Duodenal mucosa (tissue), 2 donors: ENCODE measurements at regions not wholly inside any gene's neighbourhood (a gene's known extent, or its start where the extent isn't known, plus 50 kb on each side); places are given as distances from the start of the nearest gene placed in this dataset.

Experiments
- H3K27ac ChIP-seq: one replicate; pipeline ENCODE4 v1.7.0; 2013; ENCODE audit warnings: low read depth, low read length
- H3K27me3 ChIP-seq, 2 donors: one replicate each; pipeline ENCODE4 v1.7.0; 2013; ENCODE audit warnings: low read length in 2 of 2, control low read depth in 1 of 2; ENCODE audit not compliant: insufficient read depth in 2 of 2, control insufficient read depth in 1 of 2
- H3K36me3 ChIP-seq, 2 donors: one replicate each; pipeline ENCODE4 v1.7.0; 2013; ENCODE audit warnings: low read length in 2 of 2, control low read depth in 1 of 2; ENCODE audit not compliant: insufficient read depth in 2 of 2, control insufficient read depth in 1 of 2
- H3K4me1 ChIP-seq, 2 donors: one replicate each; pipeline ENCODE4 v1.7.0; 2013; ENCODE audit warnings: low read length in 2 of 2, control low read depth in 1 of 2; ENCODE audit not compliant: insufficient read depth in 2 of 2, control insufficient read depth in 1 of 2
- H3K4me3 ChIP-seq, 2 donors: one replicate each; pipeline ENCODE4 v1.7.0; 2013; ENCODE audit warnings: low read length in 2 of 2, low read depth in 1 of 2
- H3K9ac ChIP-seq, 2 donors: one replicate each; pipeline ENCODE4 v1.7.0; 2013; ENCODE audit warnings: low read length in 2 of 2, low read depth in 1 of 2
- H3K9me3 ChIP-seq, 2 donors: one replicate each; pipeline ENCODE4 v1.7.0; 2013; ENCODE audit warnings: low read length in 2 of 2, control low read depth in 1 of 2; ENCODE audit not compliant: control insufficient read depth in 1 of 2

- H3K4me3 ChIP-seq: no peak overlapping the region
- H3K9ac ChIP-seq: no peak overlapping the region
- no peaks in the 10 kb centered on the region for H3K9me3 ChIP-seq
- no peaks in the 10 kb centered on the region for H3K27me3 ChIP-seq
- no peaks in the 10 kb centered on the region for H3K36me3 ChIP-seq
- H3K27ac ChIP-seq: no peak overlapping the region
- no peaks in the 10 kb centered on the region for H3K4me1 ChIP-seq
Measured at GRCh38 chr2:7809640-7810039, 872.2 kb upstream of the ID2 start.

- Histone ChIP-seq H3K27me3 (peaks cover 0 to 3% of the 10 kb centered on the region in 2 donors), H3K36me3 (no peaks in the 10 kb centered on the region), H3K9ac (no peak overlapping the region), H3K4me1 (no peaks in the 10 kb centered on the region), H3K9me3 (no peaks in the 10 kb centered on the region), H3K4me3 (no peak overlapping the region), H3K27ac (no peak overlapping the region)
Measured at GRCh38 chr2:7811073-7811472, 870.8 kb upstream of the ID2 start.

- Histone ChIP-seq H3K36me3 (no peaks in the 10 kb centered on the region), H3K27ac (no peak overlapping the region), H3K4me1 (no peaks in the 10 kb centered on the region), H3K9ac (no peak overlapping the region), H3K27me3 (peaks cover 0 to 3% of the 10 kb centered on the region in 2 donors), H3K4me3 (no peak overlapping the region), H3K9me3 (no peaks in the 10 kb centered on the region)
Measured at GRCh38 chr2:7812231-7812995, 869.4 kb upstream of the ID2 start.

- H3K4me1 ChIP-seq: no peaks in the 10 kb centered on the region
- no peak overlapping the region for H3K4me3 ChIP-seq
- no peaks in the 10 kb centered on the region for H3K36me3 ChIP-seq
- H3K27ac ChIP-seq: no peak overlapping the region
- no peaks in the 10 kb centered on the region for H3K9me3 ChIP-seq
- no peak overlapping the region for H3K9ac ChIP-seq
- peaks cover 0 to 3% of the 10 kb centered on the region in 2 donors for H3K27me3 ChIP-seq
Measured at GRCh38 chr2:7813541-7814292, 868.1 kb upstream of the ID2 start.

- peaks cover 0 to 3% of the 10 kb centered on the region in 2 donors for H3K27me3 ChIP-seq
- H3K36me3 ChIP-seq: no peaks in the 10 kb centered on the region
- no peaks in the 10 kb centered on the region for H3K4me1 ChIP-seq
- no peak overlapping the region for H3K27ac ChIP-seq
- H3K9me3 ChIP-seq: no peaks in the 10 kb centered on the region
- H3K4me3 ChIP-seq: no peak overlapping the region
- H3K9ac ChIP-seq: no peak overlapping the region
Measured at GRCh38 chr2:7815726-7816125, 866.1 kb upstream of the ID2 start.

GRCh38 chr2:7816233-7816632 is 865.6 kb upstream of the ID2 start:
- Histone ChIP-seq H3K9me3 (no peaks in the 10 kb centered on the region), H3K9ac (no peak overlapping the region), H3K27ac (no peak overlapping the region), H3K4me3 (no peak overlapping the region), H3K27me3 (peaks cover 0 to 3% of the 10 kb centered on the region in 2 donors), H3K36me3 (no peaks in the 10 kb centered on the region), H3K4me1 (no peaks in the 10 kb centered on the region)

GRCh38 chr2:7816944-7817343 is 864.9 kb upstream of the ID2 start:
- H3K27ac ChIP-seq: no peak overlapping the region

GRCh38 chr2:7819316-7819715 is 862.5 kb upstream of the ID2 start:
- Histone ChIP-seq H3K27me3 (peaks cover 0 to 3% of the 10 kb centered on the region in 2 donors), H3K9ac (no peak overlapping the region), H3K9me3 (no peaks in the 10 kb centered on the region), H3K27ac (no peak overlapping the region), H3K4me3 (no peak overlapping the region), H3K4me1 (no peaks in the 10 kb centered on the region), H3K36me3 (no peaks in the 10 kb centered on the region)

More at GRCh38 chr2:7816944-7817343, 864.9 kb upstream of the ID2 start:
- Histone ChIP-seq H3K9me3 (no peaks in the 10 kb centered on the region), H3K4me3 (no peak overlapping the region), H3K27me3 (peaks cover 0 to 3% of the 10 kb centered on the region in 2 donors), H3K36me3 (no peaks in the 10 kb centered on the region), H3K4me1 (no peaks in the 10 kb centered on the region), H3K9ac (no peak overlapping the region)

- H3K27ac ChIP-seq: no peak overlapping the region
Measured at GRCh38 chr2:7819850-7820249, 862.0 kb upstream of the ID2 start.

GRCh38 chr2:7824211-7824610 is 857.6 kb upstream of the ID2 start:
- H3K9me3 ChIP-seq: no peaks in the 10 kb centered on the region

More at GRCh38 chr2:7819850-7820249, 862.0 kb upstream of the ID2 start:
- Histone ChIP-seq H3K9me3 (no peaks in the 10 kb centered on the region), H3K9ac (no peak overlapping the region), H3K4me3 (no peak overlapping the region), H3K4me1 (no peaks in the 10 kb centered on the region), H3K27me3 (peaks cover 0 to 3% of the 10 kb centered on the region in 2 donors), H3K36me3 (no peaks in the 10 kb centered on the region)

More at GRCh38 chr2:7824211-7824610, 857.6 kb upstream of the ID2 start:
- H3K27me3 ChIP-seq: no peaks in the 10 kb centered on the region
- H3K36me3 ChIP-seq: no peaks in the 10 kb centered on the region
- H3K27ac ChIP-seq: no peak overlapping the region
- H3K9ac ChIP-seq: no peak overlapping the region
- no peaks in the 10 kb centered on the region for H3K4me1 ChIP-seq
- H3K4me3 ChIP-seq: no peak overlapping the region
